Activated CD4-positive, alpha-beta T cell treated with anti-CD3 and anti-CD28 coated beads for 36 hours (primary cell): ENCODE measurements at regions not wholly inside any gene's neighbourhood (a gene's known extent, or its start where the extent isn't known, plus 50 kb on each side); places are given as distances from the start of the nearest gene placed in this dataset.

Experiments
- ATAC-seq: fragments of 200-7000 bp; cut with Tn5 transposase; one replicate; pipeline ENCODE4 v1.10.0; 2021; ENCODE audit warnings: mild to moderate bottlenecking, moderate library complexity
- CTCF ChIA-PET: fragments of 350-600 bp; sonication (Branson Sonifier 250); formaldehyde crosslinking; loops from one replicate; lab custom pipeline; 2021; ENCODE audit warnings: antibody characterized with exemption; lab: Charles Lee
- POLR2A ChIA-PET: fragments of 350-600 bp; sonication (Branson Sonifier 250); formaldehyde crosslinking; loops from one replicate; lab custom pipeline; 2021; ENCODE audit warnings: antibody characterized with exemption, inconsistent platforms; lab: Charles Lee
- DNase-seq: peaks from one replicate; pipeline ENCODE4 v3.0.0-alpha.2; 2020
- H3K27ac Mint-ChIP-seq: one replicate; pipeline ENCODE4 v1.8.0; 2021; ENCODE audit warnings: mixed read lengths
- H3K27me3 Mint-ChIP-seq: one replicate; pipeline ENCODE4 v1.8.0; 2021; ENCODE audit warnings: mixed read lengths
- H3K36me3 Mint-ChIP-seq: one replicate; pipeline ENCODE4 v1.8.0; 2021; ENCODE audit warnings: low read depth, mixed read lengths
- H3K4me1 Mint-ChIP-seq: one replicate; pipeline ENCODE4 v1.8.0; 2021; ENCODE audit warnings: mixed read lengths
- H3K4me3 Mint-ChIP-seq: one replicate; pipeline ENCODE4 v1.8.0; 2021; ENCODE audit warnings: mild to moderate bottlenecking, moderate library complexity, mixed read lengths
- H3K9me3 Mint-ChIP-seq: one replicate; pipeline ENCODE4 v1.8.0; 2021; ENCODE audit warnings: low read depth, mixed read lengths
- intact Hi-C, 2 experiments: fragments of 100-400 bp; cut with DNase I in 1 of 2; cut with micrococcal nuclease in 1 of 2; formaldehyde crosslinking; loops; one replicate each; pipeline versions ENCODE4 v1.14.2 to v1.15.1; 2022 to 2024; cut with DNase I, micrococcal nuclease

DNA sequence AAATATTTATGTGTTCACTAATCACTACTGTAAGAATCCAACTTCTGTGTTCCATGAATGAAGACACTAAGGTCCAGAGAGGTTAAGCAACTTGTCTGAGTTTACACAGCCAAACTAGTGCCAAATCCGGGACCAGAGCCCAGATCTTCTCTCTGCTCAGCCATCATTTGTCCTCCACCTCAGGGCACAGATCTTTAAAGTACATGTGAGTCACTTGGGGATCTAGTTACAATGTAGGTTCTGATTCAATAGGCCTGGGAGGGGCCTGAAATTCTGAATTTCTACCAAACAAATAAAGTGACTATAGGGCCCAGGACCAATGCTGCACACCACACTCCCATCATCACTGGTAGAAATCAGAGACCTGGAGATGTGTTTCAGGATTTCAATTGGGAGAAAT lies 162.9 kb downstream of the GXYLT1 start:
- Mint-ChIP-seq H3K9me3 (peaks cover 2% of the 10 kb centered on the region), H3K27ac (no peak overlapping the region), H3K27me3 (peaks cover 8% of the 10 kb centered on the region), H3K4me1 (no peaks in the 10 kb centered on the region), H3K4me3 (no peak overlapping the region), H3K36me3 (no peaks in the 10 kb centered on the region)
- DNase-seq = no peak
- ChIA-PET POLR2A (no interaction called here), CTCF (interaction anchor here (0.6 kb wide), 1 partner anchor 296 kb away, joined by 3 read pairs; no protein-coding TSS in a partner anchor)
- ATAC-seq = no peak
- intact Hi-C loops = no loop called here

DNA sequence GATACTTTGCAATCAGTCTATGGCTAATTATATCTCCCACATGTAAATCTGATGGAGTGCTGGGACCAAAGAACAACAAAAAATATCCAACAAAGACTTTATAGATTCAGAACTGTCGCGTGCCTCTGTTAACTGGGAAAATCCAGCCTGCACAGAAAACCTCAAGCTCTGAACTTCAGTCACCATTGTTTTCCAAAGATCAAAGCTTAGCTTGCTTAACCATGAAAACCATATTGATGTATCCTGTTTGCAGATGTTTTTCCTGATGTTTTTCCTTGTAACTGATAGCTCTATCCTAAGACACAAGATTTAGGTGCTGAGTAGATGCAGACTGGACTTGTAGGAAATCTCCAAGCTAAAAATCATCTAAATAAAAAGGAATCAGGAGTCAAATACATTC lies 163.7 kb downstream of the GXYLT1 start:
- DNase-seq = no peak
- ChIA-PET CTCF (interaction anchor here (0.6 to 0.9 kb wide), 2 partner anchors 44 to 295 kb away, joined by 3 read pairs; no protein-coding TSS in a partner anchor), POLR2A (no interaction called here)
- H3K36me3 Mint-ChIP-seq = no peaks in the 10 kb centered on the region
- H3K4me3 Mint-ChIP-seq = no peak overlapping the region
- peaks cover 8% of the 10 kb centered on the region for H3K27me3 Mint-ChIP-seq
- ATAC-seq = no peak
- no peaks in the 10 kb centered on the region for H3K9me3 Mint-ChIP-seq
- H3K4me1 Mint-ChIP-seq = no peaks in the 10 kb centered on the region
- H3K27ac Mint-ChIP-seq = no peak overlapping the region
- intact Hi-C loops = no loop called here

DNA sequence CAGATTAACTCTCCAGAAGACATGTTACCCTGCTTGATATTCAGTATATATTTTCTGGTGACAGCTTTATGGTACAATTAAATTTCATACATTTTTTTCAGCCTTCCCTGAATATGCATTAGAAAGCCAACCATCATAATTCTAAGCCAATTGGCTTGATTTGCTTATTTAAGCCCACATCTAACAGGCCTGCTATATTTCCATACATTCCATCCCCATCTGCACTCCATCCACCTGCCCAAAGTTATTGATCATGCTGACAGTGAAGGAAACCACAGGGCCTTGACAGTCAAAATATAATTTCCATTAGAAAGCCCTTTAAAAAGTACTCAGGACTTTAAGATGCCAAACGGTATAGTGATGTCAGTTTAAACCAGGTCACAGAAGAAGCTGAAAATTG lies 164.3 kb downstream of the GXYLT1 start:
- no peaks in the 10 kb centered on the region for H3K4me1 Mint-ChIP-seq
- H3K9me3 Mint-ChIP-seq = no peaks in the 10 kb centered on the region
- no peak for ATAC-seq
- DNase-seq = no peak
- no peaks in the 10 kb centered on the region for H3K36me3 Mint-ChIP-seq
- CTCF ChIA-PET = no interaction called here
- POLR2A ChIA-PET = no interaction called here
- peaks cover 8% of the 10 kb centered on the region for H3K27me3 Mint-ChIP-seq
- H3K27ac Mint-ChIP-seq = no peak overlapping the region
- no peak overlapping the region for H3K4me3 Mint-ChIP-seq
- intact Hi-C loops = no loop called here

DNA sequence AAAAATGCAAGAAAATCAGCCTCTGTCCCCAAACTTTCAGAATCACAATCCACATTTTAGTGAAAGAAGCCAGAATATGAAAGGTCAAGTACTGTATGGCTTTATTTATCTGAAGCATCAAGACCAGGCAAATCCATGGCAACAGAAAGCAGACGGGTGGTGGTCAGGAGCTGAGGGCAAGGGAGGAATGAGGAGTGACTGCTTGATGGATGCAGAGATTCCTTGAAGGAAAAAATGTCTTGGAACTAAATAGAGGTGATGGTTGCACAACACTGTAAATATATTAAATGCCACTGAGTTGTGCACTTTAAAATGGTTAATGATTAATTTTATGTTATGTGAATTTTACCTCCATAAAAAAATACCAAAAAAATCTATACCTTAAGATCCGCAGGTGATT lies 165.1 kb downstream of the GXYLT1 start:
- intact Hi-C loops = no loop called here
- H3K4me1 Mint-ChIP-seq = no peaks in the 10 kb centered on the region
- no peak for ATAC-seq

DNA sequence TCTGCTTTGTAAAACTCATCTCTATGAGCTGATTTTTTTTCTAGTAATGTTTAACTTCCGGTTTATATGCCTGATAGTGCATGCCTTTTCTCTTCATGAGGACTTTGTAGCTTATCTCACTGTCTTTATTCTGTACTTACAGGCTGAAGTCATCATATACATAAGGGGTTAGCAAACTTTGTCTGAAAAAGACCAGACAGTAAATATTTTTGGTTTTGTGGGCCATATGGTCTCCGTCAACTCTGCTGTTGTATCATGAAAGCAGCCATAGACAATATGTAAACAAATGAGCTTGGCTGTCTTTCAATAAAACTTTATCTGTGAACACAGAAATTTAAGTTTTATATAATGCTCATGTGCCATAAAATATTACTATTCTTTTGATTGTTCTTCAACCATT lies 172.1 kb downstream of the GXYLT1 start:
- Mint-ChIP-seq H3K27me3 (no peaks in the 10 kb centered on the region), H3K27ac (no peak overlapping the region), H3K4me3 (no peak overlapping the region), H3K9me3 (no peaks in the 10 kb centered on the region), H3K4me1 (no peaks in the 10 kb centered on the region), H3K36me3 (no peaks in the 10 kb centered on the region)
- no peak for ATAC-seq
- POLR2A ChIA-PET = no interaction called here
- CTCF ChIA-PET = interaction anchor here (0.9 kb wide), 1 partner anchor 52 kb away, joined by 3 read pairs; no protein-coding TSS in a partner anchor
- no peak for DNase-seq
- intact Hi-C loops = no loop called here

More for the DNA sequence above, 165.1 kb downstream of the GXYLT1 start:
- Mint-ChIP-seq H3K27ac (no peak overlapping the region), H3K9me3 (no peaks in the 10 kb centered on the region), H3K4me3 (no peak overlapping the region), H3K27me3 (peaks cover 6% of the 10 kb centered on the region), H3K36me3 (no peaks in the 10 kb centered on the region)
- ChIA-PET CTCF (no interaction called here), POLR2A (no interaction called here)
- DNase-seq = no peak

DNA sequence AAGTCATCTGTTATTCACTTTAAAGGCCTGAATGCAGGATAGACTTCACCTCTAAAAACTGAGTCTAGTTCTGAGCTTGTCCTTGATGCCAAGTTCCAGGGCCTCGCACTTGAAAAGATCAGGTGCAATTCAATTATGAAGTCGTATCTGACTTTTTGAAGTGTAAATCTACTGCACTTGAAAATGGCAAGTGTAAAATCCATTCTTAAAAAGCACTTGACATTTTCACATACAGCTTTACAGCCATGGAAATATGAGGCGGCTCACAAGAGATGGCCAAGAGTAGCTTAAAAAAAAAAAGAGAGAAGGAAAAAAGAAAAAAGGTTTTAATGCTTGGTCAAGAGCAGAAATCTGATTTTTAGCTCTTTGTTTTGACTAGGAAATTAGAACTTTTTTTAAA lies 172.5 kb downstream of the GXYLT1 start:
- H3K4me1 Mint-ChIP-seq = no peaks in the 10 kb centered on the region
- no peak overlapping the region for H3K4me3 Mint-ChIP-seq
- H3K36me3 Mint-ChIP-seq = no peaks in the 10 kb centered on the region
- ChIA-PET CTCF (interaction anchor here (0.9 kb wide), 1 partner anchor 52 kb away, joined by 3 read pairs; no protein-coding TSS in a partner anchor), POLR2A (no interaction called here)
- H3K27me3 Mint-ChIP-seq = no peaks in the 10 kb centered on the region
- no peaks in the 10 kb centered on the region for H3K9me3 Mint-ChIP-seq
- no peak for DNase-seq
- intact Hi-C loops = no loop called here
- ATAC-seq = no peak
- no peak overlapping the region for H3K27ac Mint-ChIP-seq

DNA sequence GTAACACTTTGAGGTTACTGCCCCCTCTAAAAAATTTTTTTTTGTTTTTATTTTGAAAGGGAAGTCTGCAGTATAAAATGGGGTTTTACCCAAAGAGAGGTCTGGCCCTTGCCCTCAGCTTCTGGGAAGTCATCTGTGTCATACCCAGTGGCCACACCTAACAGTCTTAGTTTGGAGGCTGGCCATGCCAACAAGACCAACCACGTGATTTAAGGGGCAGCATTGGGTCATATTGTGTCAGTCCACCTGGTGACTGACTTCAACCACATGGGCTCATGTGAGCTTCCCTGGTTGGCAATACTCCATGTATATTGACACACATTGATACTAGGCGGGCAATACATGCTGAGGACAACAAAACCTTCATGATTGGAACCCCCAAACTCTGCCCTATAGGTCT lies 173.9 kb downstream of the GXYLT1 start:
- H3K4me3 Mint-ChIP-seq = no peak overlapping the region
- H3K9me3 Mint-ChIP-seq = no peaks in the 10 kb centered on the region
- no peaks in the 10 kb centered on the region for H3K27me3 Mint-ChIP-seq
- ChIA-PET CTCF (no interaction called here), POLR2A (no interaction called here)
- no peaks in the 10 kb centered on the region for H3K36me3 Mint-ChIP-seq
- intact Hi-C loops = no loop called here
- H3K4me1 Mint-ChIP-seq = no peaks in the 10 kb centered on the region
- DNase-seq (no peak), ATAC-seq (no peak)
- no peak overlapping the region for H3K27ac Mint-ChIP-seq

DNA sequence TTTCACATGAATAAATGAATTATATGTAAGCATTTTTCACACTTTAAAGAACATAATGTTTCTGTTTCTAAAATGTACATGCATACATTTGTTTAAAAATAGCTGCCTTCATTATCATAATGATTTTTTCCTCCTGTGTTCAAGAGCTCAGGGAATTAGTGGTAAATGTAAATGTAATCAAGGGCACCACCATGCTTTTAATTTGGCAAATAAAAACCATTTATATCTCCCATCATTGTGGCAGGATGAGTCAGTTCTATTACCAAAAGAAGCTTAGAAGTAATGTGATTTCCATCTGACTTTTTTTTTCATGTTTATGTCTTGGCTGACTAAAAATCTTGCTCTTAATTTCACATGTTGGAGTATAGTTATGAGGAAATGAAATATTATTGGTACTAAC lies 176.1 kb downstream of the GXYLT1 start:
- Mint-ChIP-seq H3K27ac (no peak overlapping the region), H3K9me3 (no peaks in the 10 kb centered on the region), H3K36me3 (no peaks in the 10 kb centered on the region), H3K4me3 (no peak overlapping the region), H3K4me1 (no peaks in the 10 kb centered on the region), H3K27me3 (peaks cover 2% of the 10 kb centered on the region)
- ChIA-PET POLR2A (no interaction called here), CTCF (no interaction called here)
- ATAC-seq = no peak
- DNase-seq = no peak
- intact Hi-C loops = no loop called here

DNA sequence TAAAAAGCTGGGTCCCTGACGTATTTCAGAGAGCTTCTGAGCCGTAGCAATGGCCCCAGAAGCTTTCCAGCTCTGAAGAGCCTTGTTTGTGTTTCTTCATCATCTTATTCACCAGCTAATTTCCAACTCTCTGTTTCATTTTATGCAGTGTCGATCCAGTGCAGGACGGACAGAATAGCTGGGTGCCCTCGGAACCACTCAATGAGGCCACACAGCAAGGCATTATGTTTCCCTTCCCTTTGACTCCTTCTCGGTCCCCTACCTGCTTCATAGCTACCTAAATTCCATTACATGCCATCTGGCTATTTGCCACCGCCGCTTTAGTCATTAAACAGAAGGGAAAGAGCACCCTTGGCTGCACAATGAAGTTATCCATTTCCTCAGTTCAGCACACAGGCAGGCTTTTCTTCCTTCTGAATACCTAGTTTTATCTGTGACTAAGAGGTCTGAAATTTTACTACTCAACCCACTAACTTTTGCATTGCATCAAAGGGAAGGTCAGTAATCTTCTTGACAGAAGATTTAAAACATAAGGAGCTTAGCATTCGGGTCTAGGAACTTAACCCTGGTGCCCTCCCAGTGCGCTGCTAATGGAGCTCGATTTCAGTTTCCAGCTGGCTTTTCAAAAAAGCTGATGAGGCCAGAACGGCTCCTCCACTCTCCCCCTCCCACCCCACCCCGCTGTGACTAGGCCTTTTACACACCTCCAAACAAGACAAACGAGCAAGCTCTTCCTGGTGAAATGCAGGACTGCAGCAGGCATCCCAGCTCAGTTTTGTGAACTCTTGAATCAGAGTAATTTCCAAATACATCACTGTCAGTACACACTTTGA lies 176.8 kb downstream of the GXYLT1 start:
- ATAC-seq (no peak), DNase-seq (no peak)
- ChIA-PET CTCF (no interaction called here), POLR2A (no interaction called here)
- H3K4me1 Mint-ChIP-seq = no peaks in the 10 kb centered on the region
- H3K4me3 Mint-ChIP-seq = no peak overlapping the region
- H3K9me3 Mint-ChIP-seq = no peaks in the 10 kb centered on the region
- intact Hi-C loops = no loop called here
- no peak overlapping the region for H3K27ac Mint-ChIP-seq
- no peaks in the 10 kb centered on the region for H3K36me3 Mint-ChIP-seq
- H3K27me3 Mint-ChIP-seq = peaks cover 2% of the 10 kb centered on the region

DNA sequence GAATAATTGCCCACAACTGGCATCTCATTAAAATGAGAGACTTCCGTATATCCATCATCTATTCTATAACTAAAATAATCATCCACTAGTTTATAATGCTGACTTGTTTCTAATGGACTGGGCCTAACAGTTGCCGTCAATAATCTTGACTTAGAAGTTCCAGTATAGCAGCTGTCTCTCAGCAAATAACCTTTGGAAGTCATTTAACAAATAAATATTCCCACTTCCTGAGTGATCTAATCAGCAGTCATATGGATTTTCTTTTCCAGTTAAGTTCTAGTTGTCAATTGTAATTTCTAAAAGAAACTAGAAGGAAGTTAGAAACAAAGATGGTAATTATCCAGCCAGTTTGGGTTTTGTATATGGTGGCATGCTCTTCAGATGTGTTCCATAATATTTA lies 177.8 kb downstream of the GXYLT1 start:
- H3K27ac Mint-ChIP-seq = no peak overlapping the region
- peaks cover 2% of the 10 kb centered on the region for H3K27me3 Mint-ChIP-seq
- intact Hi-C loops = no loop called here
- ChIA-PET POLR2A (no interaction called here), CTCF (no interaction called here)
- H3K9me3 Mint-ChIP-seq = no peaks in the 10 kb centered on the region
- H3K36me3 Mint-ChIP-seq = no peaks in the 10 kb centered on the region
- ATAC-seq = no peak
- no peak for DNase-seq
- H3K4me3 Mint-ChIP-seq = no peak overlapping the region
- no peaks in the 10 kb centered on the region for H3K4me1 Mint-ChIP-seq

DNA sequence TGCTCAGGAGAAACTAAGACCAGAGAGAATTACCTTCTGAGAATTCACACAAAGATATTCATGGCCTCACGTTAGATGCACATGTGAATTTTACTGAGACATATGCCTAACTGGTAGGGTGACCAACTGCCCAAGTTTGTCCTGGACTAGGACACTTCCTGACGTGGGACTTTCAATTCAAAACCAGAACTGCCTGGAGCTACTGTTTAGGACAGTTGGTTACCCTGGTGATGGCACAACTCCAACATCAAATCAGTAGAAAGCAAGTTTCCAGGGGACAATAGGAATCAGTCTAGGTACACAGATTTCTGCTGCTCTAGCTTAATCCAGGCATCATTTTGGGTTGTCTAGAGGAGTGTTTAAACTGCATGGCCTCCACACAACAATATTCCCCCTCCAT lies 178.7 kb downstream of the GXYLT1 start:
- H3K9me3 Mint-ChIP-seq = no peaks in the 10 kb centered on the region
- peaks cover 2% of the 10 kb centered on the region for H3K27me3 Mint-ChIP-seq
- intact Hi-C loops = no loop called here
- ChIA-PET POLR2A (no interaction called here), CTCF (interaction anchor here (0.6 to 0.9 kb wide), 2 partner anchors 10 to 907 kb away, joined by 3 read pairs; no protein-coding TSS in a partner anchor)
- H3K4me1 Mint-ChIP-seq = no peaks in the 10 kb centered on the region
- no peak for ATAC-seq
- H3K36me3 Mint-ChIP-seq = no peaks in the 10 kb centered on the region
- DNase-seq = no peak
- H3K4me3 Mint-ChIP-seq = no peak overlapping the region
- H3K27ac Mint-ChIP-seq = no peak overlapping the region

DNA sequence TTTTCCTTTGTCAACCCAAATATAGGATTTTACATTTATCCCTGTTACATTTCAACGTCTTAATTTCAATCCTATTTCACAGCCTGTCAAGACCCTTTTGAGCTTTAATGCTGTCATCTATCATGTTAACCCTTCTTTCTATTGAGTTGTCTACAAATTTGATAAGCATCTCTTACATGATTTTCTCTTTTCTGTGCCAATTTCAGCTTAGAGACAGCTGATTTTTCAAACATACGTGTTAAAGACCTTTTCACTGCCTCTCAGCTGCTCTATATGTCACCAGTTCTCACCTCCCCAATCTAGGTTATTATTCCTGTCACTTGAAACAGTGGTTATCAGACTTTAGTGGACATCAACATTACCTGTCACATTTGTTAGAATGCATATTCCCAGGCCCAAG lies 181.3 kb downstream of the GXYLT1 start:
- POLR2A ChIA-PET = no interaction called here
- no peaks in the 10 kb centered on the region for H3K4me1 Mint-ChIP-seq
- intact Hi-C loops = no loop called here
- H3K27me3 Mint-ChIP-seq = peaks cover 2% of the 10 kb centered on the region
- no peak overlapping the region for H3K4me3 Mint-ChIP-seq
- DNase-seq (no peak), ATAC-seq (no peak)
- no peaks in the 10 kb centered on the region for H3K36me3 Mint-ChIP-seq
- H3K27ac Mint-ChIP-seq = no peak overlapping the region
- CTCF ChIA-PET = interaction anchor here (0.7 kb wide), 1 partner anchor 440 kb away, joined by 3 read pairs; no protein-coding TSS in a partner anchor
- no peaks in the 10 kb centered on the region for H3K9me3 Mint-ChIP-seq
